B cell (primary cell): ENCODE measurements at regions not wholly inside any gene's neighbourhood (a gene's known extent, or its start where the extent isn't known, plus 50 kb on each side); places are given as distances from the start of the nearest gene placed in this dataset.

Experiments
- EZH2 ChIP-seq: IDR thresholded peaks from 2 replicates; pipeline ENCODE4 v1.6.1; 2012; ENCODE audit warnings: borderline replicate concordance, low read depth, mild to moderate bottlenecking, moderate library complexity, low read length; ENCODE audit not compliant: insufficient read depth, poor library complexity, severe bottlenecking
- TF ChIP-seq, protein P1 (sequence below): fragments of 200-600 bp; IDR thresholded peaks from one replicate; pipeline ENCODE4 v1.8.0; 2022; ENCODE audit warnings: antibody characterized with exemption, mild to moderate bottlenecking

DNA sequence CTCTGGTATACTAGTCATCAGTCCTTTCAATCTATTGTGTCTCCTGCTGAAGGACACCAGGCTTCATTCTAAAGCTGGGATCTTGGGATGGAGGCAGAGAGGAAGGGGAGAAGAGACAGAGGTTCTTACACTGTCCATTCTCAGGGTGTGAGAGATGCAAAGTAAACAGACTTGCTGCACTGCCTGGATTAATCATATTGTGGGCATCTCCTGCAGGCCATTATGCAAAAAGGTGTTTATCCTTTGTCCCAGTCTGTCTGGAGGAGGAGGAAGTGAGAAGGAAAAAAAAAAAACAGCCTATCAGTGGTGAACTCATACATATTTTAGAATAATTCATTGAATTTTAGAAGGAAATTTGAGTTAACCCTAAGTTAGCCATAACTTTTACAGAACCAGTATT lies 92.9 kb upstream of the TNPO1 start:
- TF ChIP-seq, protein P1, sequence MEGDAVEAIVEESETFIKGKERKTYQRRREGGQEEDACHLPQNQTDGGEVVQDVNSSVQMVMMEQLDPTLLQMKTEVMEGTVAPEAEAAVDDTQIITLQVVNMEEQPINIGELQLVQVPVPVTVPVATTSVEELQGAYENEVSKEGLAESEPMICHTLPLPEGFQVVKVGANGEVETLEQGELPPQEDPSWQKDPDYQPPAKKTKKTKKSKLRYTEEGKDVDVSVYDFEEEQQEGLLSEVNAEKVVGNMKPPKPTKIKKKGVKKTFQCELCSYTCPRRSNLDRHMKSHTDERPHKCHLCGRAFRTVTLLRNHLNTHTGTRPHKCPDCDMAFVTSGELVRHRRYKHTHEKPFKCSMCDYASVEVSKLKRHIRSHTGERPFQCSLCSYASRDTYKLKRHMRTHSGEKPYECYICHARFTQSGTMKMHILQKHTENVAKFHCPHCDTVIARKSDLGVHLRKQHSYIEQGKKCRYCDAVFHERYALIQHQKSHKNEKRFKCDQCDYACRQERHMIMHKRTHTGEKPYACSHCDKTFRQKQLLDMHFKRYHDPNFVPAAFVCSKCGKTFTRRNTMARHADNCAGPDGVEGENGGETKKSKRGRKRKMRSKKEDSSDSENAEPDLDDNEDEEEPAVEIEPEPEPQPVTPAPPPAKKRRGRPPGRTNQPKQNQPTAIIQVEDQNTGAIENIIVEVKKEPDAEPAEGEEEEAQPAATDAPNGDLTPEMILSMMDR, result no peak
- no peak for TF ChIP-seq EZH2
